HEK293 (cell line): ENCODE measurements at regions not wholly inside any gene's neighbourhood (a gene's known extent, or its start where the extent isn't known, plus 50 kb on each side); places are given as distances from the start of the nearest gene placed in this dataset.

Experiments used
- HOXA7 ChIP-seq: sonication (generic); formaldehyde crosslinking; IDR thresholded peaks from 2 replicates; pipeline ENCODE4 v1.8.1; 2022; ENCODE audit warnings: missing genetic modification reagents, borderline replicate concordance
- ZNF121 ChIP-seq: fragments of 450-650 bp; formaldehyde crosslinking; IDR thresholded peaks from 2 replicates; pipeline ENCODE4 v1.5.1; 2016; ENCODE audit warnings: missing biosample characterization, missing genetic modification characterization
- TF ChIP-seq, protein P1 (sequence below): fragments of 450-650 bp; formaldehyde crosslinking; IDR thresholded peaks from 2 replicates; pipeline ENCODE4 v1.5.1; 2016; ENCODE audit warnings: missing biosample characterization, missing genetic modification characterization

- TF ChIP-seq HOXA7 (no peak), ZNF121 (tag by site-specific recombination) (no peak)
- TF ChIP-seq, protein P1, sequence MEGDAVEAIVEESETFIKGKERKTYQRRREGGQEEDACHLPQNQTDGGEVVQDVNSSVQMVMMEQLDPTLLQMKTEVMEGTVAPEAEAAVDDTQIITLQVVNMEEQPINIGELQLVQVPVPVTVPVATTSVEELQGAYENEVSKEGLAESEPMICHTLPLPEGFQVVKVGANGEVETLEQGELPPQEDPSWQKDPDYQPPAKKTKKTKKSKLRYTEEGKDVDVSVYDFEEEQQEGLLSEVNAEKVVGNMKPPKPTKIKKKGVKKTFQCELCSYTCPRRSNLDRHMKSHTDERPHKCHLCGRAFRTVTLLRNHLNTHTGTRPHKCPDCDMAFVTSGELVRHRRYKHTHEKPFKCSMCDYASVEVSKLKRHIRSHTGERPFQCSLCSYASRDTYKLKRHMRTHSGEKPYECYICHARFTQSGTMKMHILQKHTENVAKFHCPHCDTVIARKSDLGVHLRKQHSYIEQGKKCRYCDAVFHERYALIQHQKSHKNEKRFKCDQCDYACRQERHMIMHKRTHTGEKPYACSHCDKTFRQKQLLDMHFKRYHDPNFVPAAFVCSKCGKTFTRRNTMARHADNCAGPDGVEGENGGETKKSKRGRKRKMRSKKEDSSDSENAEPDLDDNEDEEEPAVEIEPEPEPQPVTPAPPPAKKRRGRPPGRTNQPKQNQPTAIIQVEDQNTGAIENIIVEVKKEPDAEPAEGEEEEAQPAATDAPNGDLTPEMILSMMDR: no peak
These were observed 118.0 kb downstream of the HFE start for GRCh38 chr6:26205161-26205624.
